IMR-90 (cell line): ENCODE measurements at regions not wholly inside any gene's neighbourhood (a gene's known extent, or its start where the extent isn't known, plus 50 kb on each side); places are given as distances from the start of the nearest gene placed in this dataset.

Experiments used
- ATAC-seq: fragments of 200-7000 bp; cut with Tn5 transposase; 2 replicates; pipeline ENCODE4 v1.9.1; 2020; ENCODE audit warnings: low read depth, mild to moderate bottlenecking, moderate library complexity
- BruUV-seq: library from RNA; stranded (reverse); fragments of 400-500 nt; replicated peaks from 2 replicates; lab custom pipeline; 2021; lab: Mats Ljungman, UMichigan
- CTCF ChIA-PET: fragments of 300-600 bp; formaldehyde crosslinking; extraction: SDS; loops from one replicate; lab custom pipeline; 2021; ENCODE audit warnings: antibody characterized with exemption; lab: Yijun Ruan, JAX
- POLR2A ChIA-PET: fragments of 300-600 bp; sonication (Branson Sonifier 250); formaldehyde crosslinking; loops from one replicate; lab custom pipeline; 2022; ENCODE audit warnings: antibody characterized with exemption; ENCODE audit not compliant: unreplicated experiment; lab: Charles Lee
- DNase-seq: peaks from one replicate; pipeline ENCODE4 v3.0.0; 2013
- H2AFZ ChIP-seq: replicated peaks from 2 replicates; pipeline ENCODE3; 2013; ENCODE audit warnings: low read length, mild to moderate bottlenecking; ENCODE audit not compliant: poor library complexity
- H2AK5ac ChIP-seq: 2 replicates; pipeline ENCODE4 v1.6.1; 2013; ENCODE audit warnings: low read depth, low read length, inconsistent platforms
- H2AK9ac ChIP-seq: replicated peaks from 2 replicates; pipeline ENCODE3; 2013; ENCODE audit warnings: mild to moderate bottlenecking, low read depth, low read length, moderate library complexity; ENCODE audit not compliant: poor library complexity
- H2BK120ac ChIP-seq: 2 replicates; pipeline ENCODE4 v1.6.1; 2013; ENCODE audit warnings: low read depth, low read length, inconsistent platforms
- H2BK15ac ChIP-seq: 3 replicates; pipeline ENCODE4 v1.6.1; 2013; ENCODE audit warnings: low read depth, low read length, inconsistent platforms
- H2BK20ac ChIP-seq: 2 replicates; pipeline ENCODE4 v1.6.1; 2013; ENCODE audit warnings: low read depth, mild to moderate bottlenecking, inconsistent platforms, low read length, moderate library complexity
- H2BK5ac ChIP-seq: 2 replicates; pipeline ENCODE4 v1.6.1; 2013; ENCODE audit warnings: mild to moderate bottlenecking, low read depth, low read length, inconsistent platforms; ENCODE audit not compliant: poor library complexity, severe bottlenecking
- H3K14ac ChIP-seq: replicated peaks from 2 replicates; pipeline ENCODE4 v1.6.1; 2013; ENCODE audit warnings: low read depth, low read length, inconsistent platforms
- H3K18ac ChIP-seq: 2 replicates; pipeline ENCODE4 v1.6.1; 2013; ENCODE audit warnings: low read depth, low read length, control low read depth
- H3K23ac ChIP-seq: 2 replicates; pipeline ENCODE4 v1.6.1; 2013; ENCODE audit warnings: low read depth, low read length, inconsistent platforms
- H3K27ac ChIP-seq: 2 replicates; pipeline ENCODE4 v1.5.1; 2013; ENCODE audit warnings: mild to moderate bottlenecking, control low read depth, low read length; ENCODE audit not compliant: insufficient read depth
- H3K27me3 ChIP-seq: 2 replicates; pipeline ENCODE4 v1.6.1; 2013; ENCODE audit warnings: low read length; ENCODE audit not compliant: control insufficient read depth, insufficient read depth
- H3K36me3 ChIP-seq: 2 replicates; pipeline ENCODE4 v1.6.1; 2013; ENCODE audit warnings: low read length, mixed read lengths; ENCODE audit not compliant: control insufficient read depth, insufficient read depth
- H3K4ac ChIP-seq: 2 replicates; pipeline ENCODE4 v1.6.1; 2013; ENCODE audit warnings: low read depth, low read length, inconsistent platforms
- H3K4me1 ChIP-seq: 2 replicates; pipeline ENCODE4 v1.6.1; 2013; ENCODE audit warnings: low read length, mixed read lengths; ENCODE audit not compliant: control insufficient read depth, insufficient read depth
- H3K4me2 ChIP-seq: 2 replicates; pipeline ENCODE4 v1.6.1; 2013; ENCODE audit warnings: low read depth, mild to moderate bottlenecking, control low read depth, low read length, moderate library complexity
- H3K4me3 ChIP-seq: 2 replicates; pipeline ENCODE4 v1.5.1; 2013; ENCODE audit warnings: low read depth, mild to moderate bottlenecking, control low read depth, low read length, moderate library complexity; ENCODE audit not compliant: insufficient read depth
- H3K56ac ChIP-seq: 2 replicates; pipeline ENCODE4 v1.6.1; 2013; ENCODE audit warnings: low read length, inconsistent platforms; ENCODE audit not compliant: insufficient read depth; ENCODE audit errors: extremely low read depth
- H3K79me1 ChIP-seq, 2 experiments: 2 replicates each; pipeline ENCODE4 v1.6.1; 2013; ENCODE audit warnings: low read length in 2 of 2, inconsistent platforms in 1 of 2, low read depth in 1 of 2
- H3K9ac ChIP-seq: 2 replicates; pipeline ENCODE4 v1.6.1; 2013; ENCODE audit warnings: low read depth, low read length, control low read depth
- H3K9me1 ChIP-seq: 2 replicates; pipeline ENCODE4 v1.6.1; 2013; ENCODE audit warnings: low read length, inconsistent platforms; ENCODE audit not compliant: insufficient read depth
- H3K9me3 ChIP-seq: 2 replicates; pipeline ENCODE4 v1.6.1; 2013; ENCODE audit warnings: low read length; ENCODE audit not compliant: control insufficient read depth, insufficient read depth
- H4K20me1 ChIP-seq: 2 replicates; pipeline ENCODE4 v1.6.1; 2013; ENCODE audit warnings: low read length, inconsistent platforms; ENCODE audit not compliant: insufficient read depth
- H4K5ac ChIP-seq: 2 replicates; pipeline ENCODE4 v1.6.1; 2013; ENCODE audit warnings: mild to moderate bottlenecking, low read depth, low read length, control low read depth
- H4K8ac ChIP-seq, 2 experiments: 2 replicates each; pipeline ENCODE4 v1.6.1; 2013; ENCODE audit warnings: low read depth in 2 of 2, low read length in 2 of 2, control low read depth in 1 of 2, inconsistent platforms in 1 of 2
- H4K91ac ChIP-seq: 2 replicates; pipeline ENCODE4 v1.6.1; 2013; ENCODE audit warnings: low read depth, low read length, inconsistent platforms; ENCODE audit not compliant: insufficient read depth
- BHLHE40 ChIP-seq: fragments of 150-350 bp; IDR thresholded peaks from 2 replicates; pipeline ENCODE4 v1.6.1; 2016; ENCODE audit warnings: mild to moderate bottlenecking, low read depth, low read length
- CEBPB ChIP-seq: IDR thresholded peaks from 2 replicates; pipeline ENCODE4 v1.6.1; 2012; ENCODE audit warnings: low read depth, low read length, improper control_type of control experiment
- CHD1 ChIP-seq: IDR thresholded peaks from 2 replicates; pipeline ENCODE4 v1.6.1; 2012; ENCODE audit warnings: low read depth, low read length, improper control_type of control experiment
- FOS ChIP-seq: fragments of 150-350 bp; IDR thresholded peaks from 2 replicates; pipeline ENCODE4 v1.6.1; 2016; ENCODE audit warnings: low read depth, low read length
- MAFK ChIP-seq: IDR thresholded peaks from 2 replicates; pipeline ENCODE4 v1.6.1; 2012; ENCODE audit warnings: low read depth, low read length, improper control_type of control experiment
- MAZ ChIP-seq: IDR thresholded peaks from 2 replicates; pipeline ENCODE4 v1.6.1; 2012; ENCODE audit warnings: low read depth, mild to moderate bottlenecking, low read length, improper control_type of control experiment, moderate library complexity, borderline replicate concordance
- MXI1 ChIP-seq: IDR thresholded peaks from 2 replicates; pipeline ENCODE4 v1.6.1; 2012; ENCODE audit warnings: low read depth, mild to moderate bottlenecking, low read length, moderate library complexity, borderline replicate concordance
- NFE2L2 ChIP-seq: fragments of 150-350 bp; IDR thresholded peaks from 2 replicates; pipeline ENCODE4 v1.6.1; 2016; ENCODE audit warnings: low read depth, mild to moderate bottlenecking, low read length
- POLR2A ChIP-seq: IDR thresholded peaks from 2 replicates; pipeline ENCODE4 v1.6.1; 2012; ENCODE audit warnings: mild to moderate bottlenecking, low read depth, low read length
- RAD21 ChIP-seq: IDR thresholded peaks from 2 replicates; pipeline ENCODE4 v1.6.1; 2012; ENCODE audit warnings: low read length, improper control_type of control experiment
- RCOR1 ChIP-seq: IDR thresholded peaks from 2 replicates; pipeline ENCODE4 v1.6.1; 2012; ENCODE audit warnings: mild to moderate bottlenecking, low read length, improper control_type of control experiment; ENCODE audit not compliant: insufficient replicate concordance
- RFX5 ChIP-seq: IDR thresholded peaks from 2 replicates; pipeline ENCODE4 v1.8.0; 2012; ENCODE audit warnings: low read depth, mild to moderate bottlenecking, low read length, moderate library complexity
- SMC3 ChIP-seq: fragments of 150-350 bp; IDR thresholded peaks from 2 replicates; pipeline ENCODE4 v1.6.1; 2016; ENCODE audit warnings: low read depth, mild to moderate bottlenecking, antibody characterized with exemption, low read length, moderate library complexity
- WGBS, 2 experiments: methylation state at CpG; one replicate each; pipeline versions ENCODE4 v1.1.5 to v1.1.7; 2013; ENCODE audit warnings: missing lambda C conversion rate in 2 of 2; ENCODE audit not compliant: insufficient read length in 1 of 2; ENCODE audit errors: extremely low coverage in 2 of 2; 5-methylcytosine and 5-hydroxymethylcytosine counted together
- dilution Hi-C: fragments of 300-500 bp; cut with HindIII; formaldehyde crosslinking; loops from one replicate; pipeline ENCODE4 v1.14.3; 2018; ENCODE audit warnings: low sequenced_read_pairs; ENCODE audit not compliant: unreplicated experiment
- in situ Hi-C: fragments of 300-500 bp; cut with MboI; formaldehyde crosslinking; loops from 3 replicates; pipeline ENCODE4 v1.14.3; 2019; ENCODE audit warnings: low sequenced_read_pairs, inconsistent platforms, mixed read lengths
- intact Hi-C: fragments of 100-400 bp; cut with micrococcal nuclease; formaldehyde crosslinking; loops from 2 replicates; pipeline ENCODE4 v1.10.0; 2022
- TF ChIP-seq, protein P1 (sequence below): fragments of 150-350 bp; IDR thresholded peaks from 2 replicates; pipeline ENCODE4 v1.6.1; 2017; ENCODE audit warnings: mild to moderate bottlenecking, antibody characterized with exemption, low read length, low read depth
- TF ChIP-seq, protein P2 (sequence below): fragments of 150-350 bp; IDR thresholded peaks from 2 replicates; pipeline ENCODE4 v1.6.1; 2016; ENCODE audit warnings: low read depth, mild to moderate bottlenecking, low read length, moderate library complexity, borderline replicate concordance
- TF ChIP-seq, protein P3 (sequence below): conservative IDR thresholded peaks from 2 replicates; pipeline ENCODE4 v1.5.1; 2012; ENCODE audit warnings: mild to moderate bottlenecking, low read depth, low read length, improper control_type of control experiment

DNA sequence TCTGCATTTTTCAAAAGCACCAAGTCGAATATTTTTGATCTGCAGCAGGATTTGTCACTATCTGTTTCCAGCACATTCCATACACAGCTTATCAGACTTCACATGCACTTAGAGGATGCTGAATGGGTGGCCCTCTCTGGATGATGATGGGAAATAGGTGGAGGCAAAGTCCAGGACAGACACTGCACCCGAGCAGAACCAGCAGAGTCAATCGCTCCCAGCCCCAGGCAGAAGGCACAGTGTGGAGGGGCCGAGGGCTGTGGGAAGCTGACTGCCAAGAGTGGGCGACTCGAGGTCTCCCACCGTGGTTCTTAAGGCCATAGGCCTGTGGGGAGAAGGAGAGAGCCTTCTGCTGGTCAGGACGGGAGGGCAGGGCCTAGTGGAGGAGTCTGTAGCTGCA lies 490.2 kb upstream of the MGMT start:
- H2BK120ac ChIP-seq, result no peak overlapping the region
- no peaks in the 10 kb centered on the region for H3K36me3 ChIP-seq
- H3K79me1 ChIP-seq, result no peaks in the 10 kb centered on the region
- no peak overlapping the region for H2AK5ac ChIP-seq
- no peak for DNase-seq
- ChIA-PET CTCF (no interaction called here), POLR2A (no interaction called here)
- H3K18ac ChIP-seq, result no peak overlapping the region
- H2AK9ac ChIP-seq, result no peak overlapping the region
- peaks cover 31% of the 10 kb centered on the region for H3K9me3 ChIP-seq
- H3K23ac ChIP-seq, result no peak overlapping the region
- ATAC-seq, result no peak
- H3K4me3 ChIP-seq, result no peak overlapping the region
- no peak overlapping the region for H3K14ac ChIP-seq
- H4K20me1 ChIP-seq, result no peaks in the 10 kb centered on the region
- dilution Hi-C loops (no loop called here), intact Hi-C loops (no loop called here), in situ Hi-C loops (no loop called here)
- no peak overlapping the region for H2BK15ac ChIP-seq
- H3K27ac ChIP-seq, result no peak overlapping the region
- H3K4me1 ChIP-seq, result no peaks in the 10 kb centered on the region
- no peak overlapping the region for H4K8ac ChIP-seq
- no peaks in the 10 kb centered on the region for H3K27me3 ChIP-seq
- H4K91ac ChIP-seq, result no peak overlapping the region
- no peak overlapping the region for H2BK20ac ChIP-seq
- H3K4ac ChIP-seq, result no peak overlapping the region
- TF ChIP-seq FOS, result no peak
- TF ChIP-seq CHD1, result no peak
- no peak for TF ChIP-seq RAD21
- no peak for TF ChIP-seq MXI1
- no peak for TF ChIP-seq NFE2L2
- no peak for TF ChIP-seq BHLHE40
- no peak for TF ChIP-seq CEBPB
- no peak for TF ChIP-seq RFX5
- TF ChIP-seq, protein P1, sequence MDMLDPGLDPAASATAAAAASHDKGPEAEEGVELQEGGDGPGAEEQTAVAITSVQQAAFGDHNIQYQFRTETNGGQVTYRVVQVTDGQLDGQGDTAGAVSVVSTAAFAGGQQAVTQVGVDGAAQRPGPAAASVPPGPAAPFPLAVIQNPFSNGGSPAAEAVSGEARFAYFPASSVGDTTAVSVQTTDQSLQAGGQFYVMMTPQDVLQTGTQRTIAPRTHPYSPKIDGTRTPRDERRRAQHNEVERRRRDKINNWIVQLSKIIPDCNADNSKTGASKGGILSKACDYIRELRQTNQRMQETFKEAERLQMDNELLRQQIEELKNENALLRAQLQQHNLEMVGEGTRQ, result no peak
- no peak for TF ChIP-seq SMC3
- no peak for TF ChIP-seq POLR2A
- no peak for TF ChIP-seq RCOR1
- TF ChIP-seq MAZ, result no peak
- TF ChIP-seq, protein P2, sequence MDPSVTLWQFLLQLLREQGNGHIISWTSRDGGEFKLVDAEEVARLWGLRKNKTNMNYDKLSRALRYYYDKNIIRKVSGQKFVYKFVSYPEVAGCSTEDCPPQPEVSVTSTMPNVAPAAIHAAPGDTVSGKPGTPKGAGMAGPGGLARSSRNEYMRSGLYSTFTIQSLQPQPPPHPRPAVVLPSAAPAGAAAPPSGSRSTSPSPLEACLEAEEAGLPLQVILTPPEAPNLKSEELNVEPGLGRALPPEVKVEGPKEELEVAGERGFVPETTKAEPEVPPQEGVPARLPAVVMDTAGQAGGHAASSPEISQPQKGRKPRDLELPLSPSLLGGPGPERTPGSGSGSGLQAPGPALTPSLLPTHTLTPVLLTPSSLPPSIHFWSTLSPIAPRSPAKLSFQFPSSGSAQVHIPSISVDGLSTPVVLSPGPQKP, result no peak
- TF ChIP-seq, protein P3, sequence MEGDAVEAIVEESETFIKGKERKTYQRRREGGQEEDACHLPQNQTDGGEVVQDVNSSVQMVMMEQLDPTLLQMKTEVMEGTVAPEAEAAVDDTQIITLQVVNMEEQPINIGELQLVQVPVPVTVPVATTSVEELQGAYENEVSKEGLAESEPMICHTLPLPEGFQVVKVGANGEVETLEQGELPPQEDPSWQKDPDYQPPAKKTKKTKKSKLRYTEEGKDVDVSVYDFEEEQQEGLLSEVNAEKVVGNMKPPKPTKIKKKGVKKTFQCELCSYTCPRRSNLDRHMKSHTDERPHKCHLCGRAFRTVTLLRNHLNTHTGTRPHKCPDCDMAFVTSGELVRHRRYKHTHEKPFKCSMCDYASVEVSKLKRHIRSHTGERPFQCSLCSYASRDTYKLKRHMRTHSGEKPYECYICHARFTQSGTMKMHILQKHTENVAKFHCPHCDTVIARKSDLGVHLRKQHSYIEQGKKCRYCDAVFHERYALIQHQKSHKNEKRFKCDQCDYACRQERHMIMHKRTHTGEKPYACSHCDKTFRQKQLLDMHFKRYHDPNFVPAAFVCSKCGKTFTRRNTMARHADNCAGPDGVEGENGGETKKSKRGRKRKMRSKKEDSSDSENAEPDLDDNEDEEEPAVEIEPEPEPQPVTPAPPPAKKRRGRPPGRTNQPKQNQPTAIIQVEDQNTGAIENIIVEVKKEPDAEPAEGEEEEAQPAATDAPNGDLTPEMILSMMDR, result no peak
- no peak for TF ChIP-seq MAFK
- WGBS, 2 experiments, result 20% methylated on average over 2 of the region's 8 CpGs; no CpG with 5 or more reads in 1 of the 2 experiments
- H3K4me2 ChIP-seq, result no peak overlapping the region
- no peak overlapping the region for H4K5ac ChIP-seq
- no peak overlapping the region for H2AFZ ChIP-seq
- H3K56ac ChIP-seq, result no peak overlapping the region
- no peak overlapping the region for H3K9ac ChIP-seq
- no TSS peak for BruUV-seq
- no peaks in the 10 kb centered on the region for H3K9me1 ChIP-seq
- no peak overlapping the region for H2BK5ac ChIP-seq
